GM12892 (cell line): ENCODE measurements at regions not wholly inside any gene's neighbourhood (a gene's known extent, or its start where the extent isn't known, plus 50 kb on each side); places are given as distances from the start of the nearest gene placed in this dataset.

Experiments
- DNase-seq: peaks from one replicate; pipeline ENCODE4 v3.0.0; 2011; ENCODE audit not compliant: insufficient read length
- FAIRE-seq: peaks from 2 replicates; lab custom pipeline; 2011; peaks lifted over from hg19 to GRCh38; lab: Jason Lieb, UNC
- POLR2A ChIP-seq: IDR thresholded peaks from 2 replicates; pipeline ENCODE4 v1.6.1; 2011; ENCODE audit warnings: low read depth, low read length, control low read depth
- POLR2AphosphoS5 ChIP-seq: IDR thresholded peaks from 2 replicates; pipeline ENCODE4 v1.6.1; 2011; ENCODE audit warnings: low read depth, low read length, control low read depth
- TAF1 ChIP-seq: IDR thresholded peaks from 2 replicates; pipeline ENCODE4 v1.6.1; 2011; ENCODE audit warnings: low read depth, mild to moderate bottlenecking, control low read depth, low read length, borderline replicate concordance

DNA sequence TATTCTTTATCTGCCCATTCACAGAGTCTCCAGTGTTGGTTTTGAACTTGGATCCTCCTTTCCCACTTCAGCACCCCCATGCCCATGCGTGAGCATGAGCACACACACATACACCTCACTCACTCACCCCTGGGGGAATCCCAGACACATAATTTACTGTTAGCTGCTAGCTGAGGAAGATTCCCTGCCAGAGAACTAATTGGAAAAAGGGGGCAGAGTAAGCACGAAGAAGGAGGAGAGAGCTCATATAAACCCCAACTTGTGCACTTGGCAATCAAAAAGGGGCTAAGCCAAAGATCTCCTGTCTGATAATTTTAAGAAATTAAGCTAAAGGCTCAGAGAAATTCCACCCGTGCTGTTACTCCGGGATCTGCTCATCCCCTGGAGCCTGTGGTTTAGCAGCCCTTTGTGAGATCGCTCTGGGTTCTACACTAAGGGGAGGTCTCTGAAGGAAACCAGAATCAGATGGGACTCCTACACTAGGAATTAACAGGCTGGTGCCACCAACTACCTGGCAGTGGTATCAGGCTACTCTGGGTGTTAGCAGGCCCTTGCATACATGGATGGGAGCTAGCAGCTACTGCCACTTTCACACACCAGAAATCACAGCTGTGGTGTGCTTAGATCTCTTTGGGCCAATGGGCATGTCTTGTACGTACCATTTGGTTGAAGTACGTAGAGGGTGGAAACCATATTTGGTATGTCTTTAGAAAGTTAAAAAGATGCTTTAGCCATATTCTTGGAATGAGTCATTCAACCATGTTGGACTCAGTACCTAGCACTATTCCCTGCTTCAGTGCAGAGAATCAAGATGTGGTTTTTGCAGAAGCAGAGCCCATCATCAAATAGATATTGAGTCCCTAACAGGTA, 95.6 kb upstream of the SLC14A2 start:
- DNase-seq (no peak), FAIRE-seq (no peak)
- no peak for TF ChIP-seq TAF1
- TF ChIP-seq POLR2A: no peak
- no peak for TF ChIP-seq POLR2AphosphoS5

DNA sequence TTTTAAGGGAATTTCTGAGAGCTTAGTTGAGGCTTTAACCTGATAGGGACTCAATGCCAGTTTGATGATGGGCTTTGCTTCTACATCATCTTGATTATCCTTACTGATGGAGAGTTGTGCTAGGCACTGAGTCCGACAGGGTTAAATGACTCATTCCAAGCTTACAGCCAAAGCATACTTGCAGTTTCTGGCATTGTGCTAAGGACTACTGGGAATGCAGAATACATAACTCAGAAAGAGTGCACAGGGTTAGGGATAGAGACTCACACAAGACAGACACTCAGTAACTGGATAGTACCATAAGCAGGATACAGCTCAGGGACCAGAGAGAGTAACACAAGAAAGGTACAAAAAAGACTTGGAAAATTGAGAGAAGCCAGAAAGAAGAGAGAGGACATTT, 94.1 kb upstream of the SLC14A2 start:
- TF ChIP-seq POLR2A (no peak), TAF1 (no peak)
- DNase-seq (no peak), FAIRE-seq (no peak)

DNA sequence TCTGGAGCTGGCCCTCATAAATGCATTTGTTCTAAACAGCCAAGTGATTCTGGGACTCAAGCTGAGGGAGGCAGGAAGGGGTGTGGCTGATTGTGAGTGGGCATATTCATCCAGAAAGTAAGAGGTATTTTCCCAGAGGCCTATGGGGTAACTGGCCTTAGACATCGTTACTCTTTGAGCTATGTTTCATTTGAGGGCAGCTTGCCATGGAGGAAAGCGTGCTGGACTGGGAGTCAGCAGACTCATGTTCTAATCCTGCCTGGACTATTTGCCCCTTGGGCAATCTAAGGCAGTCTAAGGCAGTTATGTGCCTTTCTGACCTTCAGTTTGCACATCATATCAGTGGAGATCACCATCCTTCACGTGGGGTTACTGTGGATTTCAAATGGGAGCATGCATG, 93.5 kb upstream of the SLC14A2 start:
- TF ChIP-seq TAF1: no peak
- TF ChIP-seq POLR2A: no peak
- no peak for TF ChIP-seq POLR2AphosphoS5
- no peak for DNase-seq
- no peak for FAIRE-seq

DNA sequence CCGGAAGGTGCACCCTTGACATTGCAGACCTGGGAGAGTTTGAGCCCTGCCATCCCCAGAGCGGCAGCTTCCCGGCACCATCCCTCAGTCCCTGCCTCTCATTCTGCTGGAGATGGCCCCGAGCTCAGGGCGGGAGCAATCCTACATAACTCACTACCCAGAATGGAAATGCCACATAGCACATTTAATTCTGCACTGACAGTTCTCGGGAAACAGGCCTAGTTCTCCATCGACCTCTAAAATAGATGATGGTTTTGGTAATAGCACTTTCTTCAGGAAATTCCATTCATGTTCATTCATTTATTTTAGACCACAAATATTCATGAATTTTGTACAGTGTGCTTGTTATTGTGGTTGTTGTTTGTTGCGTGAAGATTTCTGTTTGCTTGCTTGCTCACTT, 92.9 kb upstream of the SLC14A2 start:
- FAIRE-seq: no peak
- no peak for TF ChIP-seq POLR2A
- TF ChIP-seq POLR2AphosphoS5: no peak
- TF ChIP-seq TAF1: no peak

DNA sequence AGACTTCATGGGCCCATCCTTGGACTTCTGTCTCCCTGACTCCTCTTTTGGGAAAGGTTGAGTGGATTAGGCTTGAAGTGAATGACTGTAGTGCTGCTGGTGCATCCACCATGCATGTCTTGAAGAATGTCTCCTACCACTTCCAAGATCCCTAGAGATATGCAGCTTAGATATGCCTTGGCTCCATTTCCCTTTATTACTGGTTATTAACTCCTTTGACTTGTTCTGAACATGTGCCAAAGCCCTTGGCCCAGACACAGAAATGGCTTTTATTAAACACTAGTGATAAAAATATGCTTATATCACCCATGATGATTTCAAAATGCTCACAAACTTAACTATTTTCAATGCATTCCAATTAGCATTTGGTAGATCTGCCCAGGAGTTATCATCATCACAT, 90.0 kb upstream of the SLC14A2 start:
- FAIRE-seq: no peak
- TF ChIP-seq POLR2A: no peak
- DNase-seq: no peak

More for the DNA sequence above, 92.9 kb upstream of the SLC14A2 start:
- no peak for DNase-seq

DNA sequence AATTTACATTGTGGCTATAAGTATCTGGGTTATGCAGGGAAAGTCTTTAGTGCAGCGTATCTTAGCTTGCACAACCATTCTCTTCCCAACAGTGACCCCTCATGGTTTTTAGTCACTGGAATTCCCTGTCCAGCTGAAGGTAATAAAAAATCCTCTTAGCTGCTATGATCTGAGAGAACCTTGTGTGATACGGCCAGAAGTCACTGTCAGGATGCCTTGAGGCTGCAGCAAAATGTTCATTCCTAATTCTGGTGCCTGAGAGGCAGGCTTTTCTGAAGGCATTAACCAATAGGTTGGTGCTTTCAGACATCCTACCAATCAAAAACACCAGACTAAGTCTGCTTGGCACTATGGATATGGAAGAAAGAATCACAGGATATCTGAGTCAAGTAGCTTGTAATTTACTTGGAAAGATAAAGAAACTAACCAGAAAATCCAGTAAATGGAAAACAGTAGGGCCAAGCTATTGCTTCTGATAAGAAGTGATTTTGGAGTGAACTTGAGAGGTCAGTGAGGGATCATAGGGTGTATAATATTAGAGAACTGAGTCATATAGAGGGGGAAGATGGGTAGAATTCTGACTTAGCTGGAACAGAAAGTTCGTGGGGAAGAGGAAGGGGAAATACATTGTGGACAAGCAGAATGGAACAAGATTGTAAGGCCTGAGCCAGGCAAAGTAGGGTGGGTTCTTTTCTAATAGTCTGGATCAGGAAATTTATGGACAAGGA, 89.0 kb upstream of the SLC14A2 start:
- TF ChIP-seq TAF1 (no peak), POLR2A (no peak), POLR2AphosphoS5 (no peak)
- FAIRE-seq: no peak
- no peak for DNase-seq

DNA sequence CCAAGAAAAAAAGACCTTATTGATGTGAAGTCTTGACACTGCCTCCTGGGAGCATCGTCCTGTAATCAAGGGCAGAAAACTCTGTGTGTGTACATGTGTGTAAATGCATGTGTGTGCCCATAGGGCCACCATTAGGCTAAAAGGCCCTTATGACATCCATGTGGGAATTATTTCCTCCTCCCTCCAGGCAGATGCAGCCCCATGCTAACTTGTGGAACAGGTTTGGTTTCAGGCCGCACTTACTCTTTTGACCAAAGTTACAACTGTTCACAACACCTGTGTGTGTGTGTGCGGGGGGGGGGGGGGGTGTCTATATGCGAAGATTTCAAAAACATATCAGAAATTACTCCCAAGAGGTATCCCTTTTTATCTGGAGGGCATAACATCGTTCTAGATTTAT, 87.4 kb upstream of the SLC14A2 start:
- DNase-seq (no peak), FAIRE-seq (no peak)
- TF ChIP-seq TAF1 (no peak), POLR2AphosphoS5 (no peak), POLR2A (no peak)

DNA sequence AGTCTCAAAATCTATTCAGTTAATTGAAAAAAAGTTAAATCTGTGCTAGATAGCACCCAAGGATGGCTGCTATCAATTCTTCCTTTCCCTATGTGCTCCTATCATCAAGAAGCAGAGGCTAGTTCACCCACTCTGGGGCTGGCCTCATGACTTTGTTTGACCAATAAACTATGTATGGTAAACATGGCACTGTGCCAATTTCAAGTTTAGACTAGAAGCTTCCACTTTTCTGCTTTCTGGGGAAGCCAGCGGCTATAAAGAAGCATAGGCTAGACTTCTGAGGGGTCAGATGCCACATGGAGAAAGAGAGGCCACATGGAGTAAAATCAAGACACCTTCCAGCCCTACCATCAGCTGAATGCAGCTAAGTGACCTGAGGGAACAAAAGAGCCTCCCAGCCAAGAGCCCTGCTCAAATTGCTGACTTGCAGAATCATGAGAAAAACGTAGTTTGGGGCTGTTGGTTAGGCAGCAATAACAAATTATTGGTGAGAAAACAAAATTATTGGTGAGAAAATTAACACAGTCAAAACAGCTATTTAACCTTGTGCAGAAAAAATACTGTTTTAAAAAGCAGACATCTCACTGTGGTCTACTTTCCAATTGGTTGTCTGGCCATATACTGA, 86.5 kb upstream of the SLC14A2 start:
- DNase-seq (no peak), FAIRE-seq (no peak)
- TF ChIP-seq POLR2A (no peak), TAF1 (no peak), POLR2AphosphoS5 (no peak)

DNA sequence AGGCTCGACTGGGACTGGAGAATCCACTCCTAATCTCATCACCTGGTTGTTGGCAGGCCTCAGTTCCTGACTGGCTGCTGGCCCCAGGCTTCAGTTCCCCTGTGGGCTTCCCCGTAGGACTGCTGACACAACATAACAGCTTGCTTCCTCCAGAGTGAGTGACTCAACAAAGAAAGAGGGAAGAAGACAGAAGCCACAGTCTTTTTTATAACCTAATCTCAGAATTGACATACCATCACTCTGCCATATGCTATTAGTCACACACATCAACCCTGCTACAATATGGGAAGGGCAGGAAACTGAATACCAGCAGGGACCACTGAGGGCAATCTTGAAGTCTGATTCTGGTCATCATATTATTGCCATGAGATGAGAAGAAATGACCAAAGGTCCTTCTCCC, 76.8 kb upstream of the SLC14A2 start:
- TF ChIP-seq POLR2A (no peak), TAF1 (no peak), POLR2AphosphoS5 (no peak)
- DNase-seq (no peak), FAIRE-seq (no peak)

DNA sequence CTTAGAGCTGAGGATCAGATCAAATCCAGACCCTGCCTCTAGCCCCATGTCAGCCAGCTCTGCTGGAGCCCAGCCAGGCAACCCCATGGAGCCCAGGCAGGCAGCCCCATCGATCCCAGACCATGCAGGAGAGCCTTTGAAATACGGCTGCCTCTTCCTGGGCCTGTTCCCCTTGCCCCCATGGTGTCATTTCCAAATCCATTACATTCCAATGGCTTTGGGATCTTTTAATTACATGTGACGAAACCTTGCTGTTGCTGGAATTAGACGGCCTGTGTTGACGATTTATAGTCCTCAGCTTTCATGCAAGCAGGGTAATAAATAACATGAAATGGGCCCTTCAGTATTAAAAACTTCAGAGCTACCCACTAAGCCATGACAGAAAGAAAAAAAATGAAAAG, 75.8 kb upstream of the SLC14A2 start:
- FAIRE-seq: no peak
- TF ChIP-seq TAF1 (no peak), POLR2A (no peak), POLR2AphosphoS5 (no peak)

DNA sequence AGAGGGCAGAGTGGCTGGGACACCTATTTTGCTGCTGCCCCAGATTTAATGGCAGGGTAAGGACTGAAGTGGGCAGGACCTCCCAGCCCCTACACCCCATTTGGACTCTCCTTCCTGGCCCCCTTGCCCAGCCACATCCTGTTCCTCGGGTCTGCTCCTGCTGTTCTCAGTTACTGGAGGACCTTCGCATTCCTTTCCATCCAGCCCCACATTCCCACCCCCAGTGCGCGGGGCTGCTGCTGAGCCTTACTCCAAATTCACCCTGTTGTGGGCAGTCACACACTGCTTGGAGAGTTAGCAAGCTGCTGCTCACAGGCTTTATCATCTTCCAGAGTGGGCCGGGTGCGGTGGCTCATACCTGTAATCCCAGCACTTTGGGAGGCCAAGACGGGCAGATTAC, 75.2 kb upstream of the SLC14A2 start:
- DNase-seq (no peak), FAIRE-seq (no peak)
- TF ChIP-seq POLR2AphosphoS5 (no peak), POLR2A (no peak), TAF1 (no peak)

More for the DNA sequence above, 75.8 kb upstream of the SLC14A2 start:
- DNase-seq: no peak

DNA sequence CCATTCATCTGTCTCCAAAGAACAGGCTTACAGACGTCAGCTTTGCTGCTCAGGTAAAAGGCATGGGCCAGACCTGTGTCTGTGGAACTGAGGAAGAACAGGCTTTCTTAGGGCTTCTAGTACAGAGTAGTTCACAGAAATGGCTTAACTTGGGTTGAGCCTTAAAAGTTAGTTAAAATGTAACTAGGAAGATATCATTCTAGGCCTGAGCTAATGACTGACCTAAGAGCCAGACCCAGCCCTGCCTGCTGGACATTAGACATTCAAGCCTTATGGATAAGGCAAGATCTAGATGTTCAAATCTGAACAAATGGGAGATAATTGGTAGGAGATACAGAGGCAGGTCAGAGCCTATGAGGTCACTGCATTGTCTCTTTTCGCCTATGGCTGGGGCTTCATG, 73.9 kb upstream of the SLC14A2 start:
- TF ChIP-seq TAF1 (no peak), POLR2AphosphoS5 (no peak), POLR2A (no peak)
- FAIRE-seq: no peak
- DNase-seq: no peak
